Left cardiac atrium (tissue), 4 donors: ENCODE measurements at regions not wholly inside any gene's neighbourhood (a gene's known extent, or its start where the extent isn't known, plus 50 kb on each side); places are given as distances from the start of the nearest gene placed in this dataset.
"Not testable (repeated sequence)": the region's sequence is repeated elsewhere in the genome, so short reads cannot be mapped to it uniquely, and the experiment has no call there.

ENCODE experiments used
- ATAC-seq, 2 donors: fragments of 200-7000 bp; cut with Tn5 transposase; one replicate each; pipeline ENCODE4 v1.9.1; 2020; ENCODE audit warnings: mild to moderate bottlenecking in 2 of 2, moderate library complexity in 2 of 2
- DNase-seq: peaks from one replicate; pipeline ENCODE4 v3.0.0-alpha.2; 2020
- intact Hi-C, 2 donors: fragments of 100-400 bp; cut with DNase I; formaldehyde crosslinking; loops; one replicate each; pipeline versions ENCODE4 v1.14.1 to v1.15.1; 2022 to 2023
- donor health status: DM: no; HTN: yes; CAD: no.
- donor health status: DM: no; HTN: yes; CAD: no; lungs with severe emphysema.
- donor health status: DM: yes; HTN: yes; CAD: no.
- donor health status: Dilated cardiomyopathy.

- DNase-seq (no peak), ATAC-seq (no peak)
- intact Hi-C loops = no loop called here
Observed at GRCh38 chr6:140020207-140020791, 645.9 kb upstream of the CITED2 start.

DNA sequence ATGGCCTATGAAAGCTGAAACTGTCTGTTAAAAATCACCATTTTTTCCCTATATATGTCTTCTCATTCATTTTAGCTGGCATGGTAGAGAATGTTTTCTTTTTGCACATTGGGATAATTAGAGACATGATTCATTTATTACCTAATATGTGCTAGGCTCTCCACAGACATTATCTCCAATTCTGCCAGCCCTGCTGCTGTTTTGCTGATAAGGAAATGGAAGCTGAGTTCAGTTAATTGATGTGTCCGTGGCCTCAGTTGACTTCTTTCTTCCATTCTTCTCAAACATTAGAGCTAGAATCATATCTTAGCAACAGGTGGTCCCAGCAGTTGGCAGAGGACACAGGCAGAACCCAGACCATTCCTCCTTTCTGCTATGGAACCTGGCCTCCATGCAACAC lies 644.1 kb upstream of the CITED2 start:
- intact Hi-C loops = no loop called here
- ATAC-seq = peak in 1 of 2 donors; percentile 88

DNA sequence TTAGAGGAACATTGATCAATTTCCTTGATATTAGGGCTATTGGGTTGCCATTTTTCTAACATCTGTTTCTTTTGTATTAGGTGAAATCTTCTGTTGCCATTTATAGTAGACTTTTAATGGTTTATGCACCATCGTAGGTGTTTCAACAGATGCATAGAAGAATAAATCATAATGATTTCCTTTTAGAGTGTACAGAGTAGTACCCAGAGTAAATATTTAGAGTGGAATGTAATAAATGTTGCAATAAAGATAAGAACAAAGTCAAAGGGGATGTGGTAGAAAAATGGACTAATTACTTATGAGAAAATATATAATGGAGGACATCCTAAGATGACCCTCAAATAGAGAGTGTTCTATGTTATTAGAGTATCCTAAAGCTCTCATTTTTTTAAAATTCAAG lies 643.0 kb upstream of the CITED2 start:
- DNase-seq (no peak), ATAC-seq (peak in 1 of 2 donors; percentile 43)
- intact Hi-C loops = no loop called here

More for the DNA sequence above, 644.1 kb upstream of the CITED2 start:
- no peak for DNase-seq

DNA sequence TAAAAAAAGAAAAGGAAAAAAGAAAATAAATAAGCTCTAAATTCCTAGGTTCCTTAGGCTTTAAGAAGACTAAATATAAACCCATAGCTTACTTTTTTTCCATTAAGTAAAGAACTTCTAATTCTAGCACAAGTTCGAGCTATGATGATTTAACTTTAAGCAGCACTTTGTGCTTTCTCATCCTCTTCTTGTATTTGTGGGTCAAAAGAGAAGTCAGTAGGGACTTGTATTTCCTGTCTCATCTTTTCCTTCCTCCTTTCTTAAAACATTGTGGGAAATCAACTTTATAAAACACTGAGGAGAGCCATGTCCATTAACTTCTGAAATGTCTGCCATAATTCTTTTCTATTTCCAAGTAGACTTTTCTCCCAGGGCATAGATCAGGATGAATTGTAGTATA lies 637.7 kb upstream of the CITED2 start:
- no peak for DNase-seq
- ATAC-seq = no peak
- intact Hi-C loops = no loop called here

DNA sequence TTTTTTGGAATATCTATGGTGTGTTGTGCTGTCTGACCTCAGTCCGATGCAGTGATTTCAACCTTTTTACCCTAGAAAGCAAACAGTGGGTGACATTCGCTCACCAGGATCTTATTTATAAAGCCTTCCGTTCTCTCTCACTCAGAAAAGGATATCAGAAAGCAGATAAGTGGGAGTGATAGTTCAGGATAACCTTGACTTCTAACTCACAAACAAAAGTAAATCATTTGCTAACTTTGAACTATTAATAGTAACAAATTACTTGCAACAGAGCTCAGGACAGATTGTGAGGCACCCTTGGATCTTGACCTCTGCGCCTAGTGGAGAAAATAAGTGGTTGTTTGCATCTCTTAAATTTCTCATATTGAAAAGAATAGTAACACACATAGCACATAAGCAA lies 637.1 kb upstream of the CITED2 start:
- ATAC-seq (peak in 1 of 2 donors; percentile 47), DNase-seq (no peak)
- intact Hi-C loops = no loop called here

- intact Hi-C loops = no loop called here
- DNase-seq (no peak), ATAC-seq (no peak)
Observed at GRCh38 chr6:140009286-140009685, 634.8 kb upstream of the CITED2 start.

DNA sequence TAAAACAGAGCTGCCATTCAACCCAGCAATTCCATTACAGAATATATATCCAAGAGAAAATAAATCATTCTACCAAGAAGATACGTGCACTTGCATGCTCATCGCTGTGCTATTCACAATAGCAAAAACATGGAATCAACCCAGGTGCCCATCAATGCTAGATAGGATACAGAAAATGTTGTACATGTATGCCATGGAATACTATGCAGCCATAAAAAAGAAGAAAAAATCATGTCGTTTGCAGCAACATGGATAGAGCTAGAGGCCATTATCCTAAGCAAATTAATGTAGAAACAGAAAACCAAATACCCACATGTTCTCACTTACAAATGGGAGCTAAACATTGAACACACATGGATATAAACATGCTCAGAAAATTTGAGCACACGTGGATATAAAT lies 633.1 kb upstream of the CITED2 start:
- intact Hi-C loops = no loop called here
- no peak for DNase-seq
- ATAC-seq = no peak

- intact Hi-C loops = no loop called here
- DNase-seq = no peak
- no peak for ATAC-seq
Observed at GRCh38 chr6:140003217-140003616, 628.8 kb upstream of the CITED2 start.

- intact Hi-C loops = no loop called here
Observed at GRCh38 chr6:140002396-140003022, 628.1 kb upstream of the CITED2 start.

DNA sequence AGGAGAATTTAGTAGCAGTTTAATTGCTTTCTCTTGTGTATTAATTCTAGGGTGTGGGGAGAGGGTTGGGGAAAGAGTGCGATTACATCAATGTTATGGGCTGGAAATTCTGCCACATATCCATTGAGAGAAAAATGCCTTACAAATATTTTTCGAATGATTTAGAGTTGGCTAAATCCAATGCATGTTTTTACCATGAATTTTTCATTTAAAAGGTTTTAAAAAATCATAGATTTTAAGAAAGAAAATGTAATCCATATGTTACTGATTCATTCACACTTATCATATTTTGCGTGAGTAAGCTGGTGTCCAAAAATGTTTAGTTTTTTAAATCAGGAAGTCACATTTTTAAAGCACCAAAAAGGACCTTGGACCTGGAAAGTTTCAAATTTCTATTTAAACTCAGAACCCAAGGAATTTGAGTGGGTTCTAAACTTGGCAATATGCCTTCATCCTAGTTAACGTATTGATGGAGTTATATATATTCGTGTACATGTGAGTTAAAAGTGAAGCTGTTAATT lies 627.4 kb upstream of the CITED2 start:
- ATAC-seq (no peak), DNase-seq (no peak)
- intact Hi-C loops = no loop called here

More at GRCh38 chr6:140002396-140003022, 628.1 kb upstream of the CITED2 start:
- no peak for ATAC-seq
- no peak for DNase-seq

DNA sequence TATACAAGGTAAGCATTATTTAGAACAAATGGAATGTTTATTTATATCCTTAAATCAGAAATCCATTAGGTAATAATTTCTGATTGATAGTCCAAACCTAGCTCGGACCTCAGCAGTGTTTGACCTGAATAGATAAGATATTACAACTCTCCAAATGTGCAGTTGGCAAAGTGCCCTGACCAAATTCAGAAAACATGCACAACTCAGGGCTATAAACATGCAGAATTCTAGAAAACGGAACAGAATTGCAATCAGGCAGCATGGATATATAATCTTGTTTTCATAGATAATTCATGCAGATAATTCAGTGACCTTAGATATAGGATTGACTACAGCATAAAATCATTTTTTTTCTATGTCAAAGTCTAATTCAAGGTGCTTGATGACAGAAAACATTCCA lies 626.6 kb upstream of the CITED2 start:
- ATAC-seq (no peak), DNase-seq (no peak)
- intact Hi-C loops = no loop called here

DNA sequence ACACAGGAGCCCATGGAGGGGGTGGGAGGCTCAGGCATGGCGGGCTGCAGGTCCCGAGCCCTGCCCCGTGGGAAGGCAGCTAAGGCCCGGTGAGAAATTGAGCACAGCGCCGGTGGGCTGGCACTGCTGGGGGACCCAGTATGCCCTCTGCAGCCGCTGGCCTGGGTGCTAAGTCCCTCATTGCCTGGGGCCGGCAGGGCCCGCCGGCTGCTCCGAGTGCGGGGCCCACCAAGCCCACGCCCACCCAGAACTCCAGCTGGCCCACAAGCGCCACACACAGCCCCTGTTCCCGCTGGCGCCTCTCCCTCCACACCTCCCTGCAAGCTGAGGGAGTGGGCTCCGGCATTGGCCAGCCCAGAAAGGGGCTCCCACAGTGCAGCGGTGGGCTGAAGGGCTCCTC lies 625.2 kb upstream of the CITED2 start:
- intact Hi-C loops, DNase-seq, ATAC-seq: not testable (repeated sequence)

DNA sequence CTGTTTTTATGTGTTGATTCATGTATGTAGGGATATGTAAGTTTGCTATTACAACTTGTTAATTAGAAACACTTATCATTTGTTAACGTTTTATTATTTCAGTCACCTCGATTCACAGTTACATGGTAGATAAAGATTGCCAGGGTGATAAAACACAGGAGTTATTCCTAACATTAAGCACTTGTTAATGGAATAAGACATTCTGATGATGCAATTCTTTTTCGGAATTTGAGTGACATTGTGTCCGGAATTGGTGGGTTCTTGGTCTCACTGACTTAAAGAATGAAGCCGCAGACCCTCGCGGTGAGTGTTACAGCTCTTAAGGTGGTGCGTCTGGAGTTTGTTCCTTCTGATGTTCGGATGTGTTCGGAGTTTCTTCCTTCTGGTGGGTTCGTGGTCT lies 624.0 kb upstream of the CITED2 start:
- DNase-seq, intact Hi-C loops, ATAC-seq: not testable (repeated sequence)

GRCh38 chr6:139996253-139996834 lies 621.9 kb upstream of the CITED2 start:
- intact Hi-C loops = no loop called here
- ATAC-seq (peak in 1 of 2 donors; percentile 30), DNase-seq (no peak)

- intact Hi-C loops = no loop called here
- ATAC-seq = no peak
- DNase-seq = no peak
Observed at GRCh38 chr6:139994998-139995397, 620.5 kb upstream of the CITED2 start.

- DNase-seq (no peak), ATAC-seq (peak; percentile 64 to 83)
- intact Hi-C loops = no loop called here
Observed at GRCh38 chr6:139990856-139991465, 616.5 kb upstream of the CITED2 start.

GRCh38 chr6:139990026-139990686 lies 615.7 kb upstream of the CITED2 start:
- DNase-seq (no peak), ATAC-seq (peak; percentile 25 to 54)
- intact Hi-C loops = no loop called here

DNA sequence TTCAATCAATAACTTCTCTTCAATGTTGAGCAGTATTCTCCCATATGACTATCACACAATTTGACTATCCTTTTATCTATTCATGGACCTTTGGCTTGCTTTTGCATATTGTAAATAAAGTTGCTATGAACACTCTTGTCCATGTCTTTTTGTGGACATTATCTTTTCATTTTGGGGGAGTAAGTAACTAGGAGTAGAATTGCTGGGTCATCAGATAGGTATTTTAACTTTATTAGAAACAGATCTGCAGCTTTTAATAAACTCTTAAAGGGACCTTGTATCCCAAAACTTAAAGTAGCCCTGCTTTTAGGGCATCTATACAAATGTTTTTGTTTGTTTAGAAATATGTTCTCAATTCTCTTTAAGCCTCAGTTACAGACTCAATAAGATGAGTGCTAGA lies 614.2 kb upstream of the CITED2 start:
- ATAC-seq (no peak), DNase-seq (no peak)
- intact Hi-C loops = no loop called here

GRCh38 chr6:139987091-139987490 lies 612.6 kb upstream of the CITED2 start:
- ATAC-seq = no peak
- intact Hi-C loops = no loop called here
- DNase-seq = no peak
